Activated CD4-positive, alpha-beta T cell treated with anti-CD3 and anti-CD28 coated beads for 1 hour (primary cell): ENCODE measurements at regions not wholly inside any gene's neighbourhood (a gene's known extent, or its start where the extent isn't known, plus 50 kb on each side); places are given as distances from the start of the nearest gene placed in this dataset.
"Not testable (repeated sequence)": the region's sequence is repeated elsewhere in the genome, so short reads cannot be mapped to it uniquely, and the experiment has no call there.

Experiments
- DNase-seq: peaks from one replicate; pipeline ENCODE4 v3.0.0-alpha.2; 2020

- peak; percentile 22 for DNase-seq
Measured at GRCh38 chr2:133886735-133887675, 318.7 kb upstream of the NCKAP5 start.

- DNase-seq = no peak
Measured at GRCh38 chr2:133887676-133888040, 319.4 kb upstream of the NCKAP5 start.

- no peak for DNase-seq
Measured at GRCh38 chr2:133888107-133888506, 319.8 kb upstream of the NCKAP5 start.

GRCh38 chr2:133888621-133889219 lies 320.5 kb upstream of the NCKAP5 start:
- no peak for DNase-seq

GRCh38 chr2:133892352-133892913 lies 324.2 kb upstream of the NCKAP5 start:
- DNase-seq = no peak

GRCh38 chr2:133894429-133894828 lies 326.2 kb upstream of the NCKAP5 start:
- no peak for DNase-seq

GRCh38 chr2:133897838-133898237 lies 329.6 kb upstream of the NCKAP5 start:
- not testable (repeated sequence) for DNase-seq

GRCh38 chr2:133900909-133901308 lies 332.6 kb upstream of the NCKAP5 start:
- no peak for DNase-seq

GRCh38 chr2:133906396-133906795 lies 338.1 kb upstream of the NCKAP5 start:
- DNase-seq = no peak

- DNase-seq = no peak
Measured at GRCh38 chr2:133906926-133907325, 338.7 kb upstream of the NCKAP5 start.

- no peak for DNase-seq
Measured at GRCh38 chr2:133908171-133908570, 339.9 kb upstream of the NCKAP5 start.

GRCh38 chr2:133918141-133918540 lies 335.7 kb upstream of the MGAT5 start:
- DNase-seq = no peak

- DNase-seq = no peak
Measured at GRCh38 chr2:133919285-133919684, 334.6 kb upstream of the MGAT5 start.

GRCh38 chr2:133927894-133928293 lies 326.0 kb upstream of the MGAT5 start:
- no peak for DNase-seq

GRCh38 chr2:133936096-133936495 lies 317.8 kb upstream of the MGAT5 start:
- no peak for DNase-seq

GRCh38 chr2:133936601-133937000 lies 317.3 kb upstream of the MGAT5 start:
- DNase-seq = no peak

- no peak for DNase-seq
Measured at GRCh38 chr2:133937669-133938068, 316.2 kb upstream of the MGAT5 start.

- DNase-seq = no peak
Measured at GRCh38 chr2:133940134-133940533, 313.7 kb upstream of the MGAT5 start.

- no peak for DNase-seq
Measured at GRCh38 chr2:133941666-133942065, 312.2 kb upstream of the MGAT5 start.

GRCh38 chr2:133942398-133942797 lies 311.5 kb upstream of the MGAT5 start:
- DNase-seq = no peak

GRCh38 chr2:133943108-133943507 lies 310.8 kb upstream of the MGAT5 start:
- no peak for DNase-seq

GRCh38 chr2:133945089-133945488 lies 308.8 kb upstream of the MGAT5 start:
- no peak for DNase-seq

- DNase-seq = no peak
Measured at GRCh38 chr2:133947057-133947456, 306.8 kb upstream of the MGAT5 start.
